8988T (cell line): ENCODE measurements at regions not wholly inside any gene's neighbourhood (a gene's known extent, or its start where the extent isn't known, plus 50 kb on each side); places are given as distances from the start of the nearest gene placed in this dataset.
"Not testable (repeated sequence)": the region's sequence is repeated elsewhere in the genome, so short reads cannot be mapped to it uniquely, and the experiment has no call there.

ENCODE experiments used
- DNase-seq: peaks from one replicate; pipeline ENCODE4 v3.0.0; 2011

GRCh38 chr2:7878266-7878665 lies 803.6 kb upstream of the ID2 start:
- DNase-seq: not testable (repeated sequence)

- DNase-seq: no peak
Measured at GRCh38 chr2:7878786-7879482, 802.9 kb upstream of the ID2 start.

- DNase-seq: no peak
Measured at GRCh38 chr2:7879483-7879835, 802.4 kb upstream of the ID2 start.

GRCh38 chr2:7880126-7880525 lies 801.7 kb upstream of the ID2 start:
- DNase-seq: no peak

- DNase-seq: no peak
Measured at GRCh38 chr2:7880566-7880965, 801.3 kb upstream of the ID2 start.

GRCh38 chr2:7881063-7881462 lies 800.8 kb upstream of the ID2 start:
- DNase-seq: no peak

GRCh38 chr2:7881466-7881865 lies 800.4 kb upstream of the ID2 start:
- DNase-seq: no peak

- DNase-seq: no peak
Measured at GRCh38 chr2:7882296-7882695, 799.6 kb upstream of the ID2 start.

- DNase-seq: no peak
Measured at GRCh38 chr2:7884338-7884737, 797.5 kb upstream of the ID2 start.

- no peak for DNase-seq
Measured at GRCh38 chr2:7886666-7887065, 795.2 kb upstream of the ID2 start.

GRCh38 chr2:7887441-7887840 lies 794.4 kb upstream of the ID2 start:
- no peak for DNase-seq

- no peak for DNase-seq
Measured at GRCh38 chr2:7888876-7889275, 793.0 kb upstream of the ID2 start.

- no peak for DNase-seq
Measured at GRCh38 chr2:7891312-7891711, 790.5 kb upstream of the ID2 start.

GRCh38 chr2:7895289-7895688 lies 786.6 kb upstream of the ID2 start:
- DNase-seq: no peak

- no peak for DNase-seq
Measured at GRCh38 chr2:7896940-7897487, 784.8 kb upstream of the ID2 start.

GRCh38 chr2:7899241-7899640 lies 782.6 kb upstream of the ID2 start:
- DNase-seq: no peak

- DNase-seq: no peak
Measured at GRCh38 chr2:7899923-7900322, 781.9 kb upstream of the ID2 start.

GRCh38 chr2:7900593-7900992 lies 781.3 kb upstream of the ID2 start:
- DNase-seq: no peak

- no peak for DNase-seq
Measured at GRCh38 chr2:7902251-7902765, 779.5 kb upstream of the ID2 start.

- DNase-seq: no peak
Measured at GRCh38 chr2:7904319-7904718, 777.5 kb upstream of the ID2 start.

GRCh38 chr2:7905756-7906155 lies 776.1 kb upstream of the ID2 start:
- DNase-seq: no peak

GRCh38 chr2:7906431-7906830 lies 775.4 kb upstream of the ID2 start:
- no peak for DNase-seq

- DNase-seq: no peak
Measured at GRCh38 chr2:7907041-7907440, 774.8 kb upstream of the ID2 start.

- no peak for DNase-seq
Measured at GRCh38 chr2:7910752-7911151, 771.1 kb upstream of the ID2 start.

- no peak for DNase-seq
Measured at GRCh38 chr2:7911196-7911595, 770.7 kb upstream of the ID2 start.
